DOHH2 (cell line): ENCODE measurements at regions not wholly inside any gene's neighbourhood (a gene's known extent, or its start where the extent isn't known, plus 50 kb on each side); places are given as distances from the start of the nearest gene placed in this dataset.

Source experiments
- CTCF ChIP-seq: fragments of 200-600 bp; sonication (generic); IDR thresholded peaks from one replicate; pipeline ENCODE4 v1.5.1; 2014; ENCODE audit warnings: antibody characterized with exemption, mild to moderate bottlenecking, low read depth, low read length; ENCODE audit not compliant: poor library complexity, severe bottlenecking
- EZH2phosphoT487 ChIP-seq: fragments of 200-600 bp; sonication (generic); IDR thresholded peaks from 2 replicates; pipeline ENCODE4 v1.6.1; 2017; ENCODE audit warnings: borderline replicate concordance, mild to moderate bottlenecking, antibody characterized with exemption, low read length, moderate library complexity, mixed read lengths

- TF ChIP-seq CTCF (no peak), EZH2phosphoT487 (no peak)
These were observed 144.8 kb downstream of the BACH1 start for GRCh38 chr21:29443411-29444010.
